HG03521 (cell line): ENCODE measurements at regions not wholly inside any gene's neighbourhood (a gene's known extent, or its start where the extent isn't known, plus 50 kb on each side); places are given as distances from the start of the nearest gene placed in this dataset.
"Not testable (repeated sequence)": the region's sequence is repeated elsewhere in the genome, so short reads cannot be mapped to it uniquely, and the experiment has no call there.

Experiments
- ATAC-seq: cut with Tn5 transposase; IDR thresholded peaks from one replicate; pipeline ENCODE4 v1.9.1; 2021; ENCODE audit warnings: mild to moderate bottlenecking, moderate library complexity; ENCODE audit not compliant: unreplicated experiment

DNA sequence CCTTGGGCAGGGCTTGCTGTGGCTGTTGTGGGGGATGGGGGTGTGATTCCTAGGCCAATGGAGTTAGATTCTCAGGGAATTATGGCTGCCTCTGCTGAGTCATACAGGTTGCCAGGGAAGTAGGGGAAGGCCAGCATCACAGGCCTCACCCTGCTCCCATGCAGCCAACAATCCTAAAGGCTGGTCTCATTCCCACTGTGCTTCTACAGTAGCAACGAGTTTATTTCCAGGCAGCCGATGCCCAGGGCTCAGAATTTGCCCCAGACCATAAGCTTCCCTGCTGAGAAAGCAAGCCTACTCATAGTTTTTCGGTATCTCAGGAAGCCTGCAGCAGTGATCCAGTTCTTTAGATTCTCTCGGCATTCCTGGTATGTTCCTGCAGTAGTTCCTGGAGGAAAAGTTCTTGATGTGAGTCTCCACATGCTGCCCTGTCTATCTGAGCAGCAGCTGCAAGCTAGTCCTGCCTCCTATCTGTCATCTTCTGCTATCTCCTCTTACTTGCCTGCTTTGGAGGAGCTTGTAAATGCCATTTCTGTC is 59.3 kb upstream of the SELENOP start:
- ATAC-seq: no peak

DNA sequence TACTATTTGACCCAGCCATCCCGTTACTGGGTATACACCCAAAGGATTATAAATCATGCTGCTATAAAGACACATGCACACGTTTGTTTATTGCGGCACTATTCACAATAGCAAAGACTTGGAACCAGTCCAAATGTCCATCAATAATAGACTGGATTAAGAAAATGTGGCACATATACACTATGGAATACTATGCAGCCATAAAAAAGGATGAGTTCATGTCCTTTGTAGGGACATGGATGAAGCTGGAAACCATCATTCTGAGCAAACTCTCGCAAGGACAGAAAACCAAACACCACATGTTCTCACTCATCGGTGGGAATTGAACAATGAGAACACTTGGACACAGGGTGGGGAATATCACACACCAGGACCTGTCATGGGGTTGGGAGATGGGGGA is 56.7 kb upstream of the SELENOP start:
- not testable (repeated sequence) for ATAC-seq

DNA sequence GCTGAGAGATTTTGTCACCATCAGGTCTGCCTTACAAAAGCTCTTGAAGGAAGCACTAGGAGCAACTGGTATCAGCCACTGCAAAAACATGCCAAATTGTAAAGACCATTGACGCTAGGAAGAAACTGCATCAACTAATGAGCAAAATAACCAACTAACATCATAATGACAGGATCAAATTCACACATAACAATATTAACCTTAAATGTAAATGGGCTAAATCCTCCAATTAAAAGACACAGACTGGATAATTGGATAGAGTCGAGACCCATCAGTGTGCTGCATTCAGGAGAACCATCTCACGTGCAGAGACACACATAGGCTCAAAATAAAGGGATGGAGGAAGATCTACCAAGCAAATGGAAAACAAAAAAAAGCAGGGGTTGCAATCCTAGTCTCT is 53.1 kb upstream of the SELENOP start:
- ATAC-seq: not testable (repeated sequence)
